ENCODE measurements at regions not wholly inside any gene's neighbourhood (a gene's known extent, or its start where the extent isn't known, plus 50 kb on each side); places are given as distances from the start of the nearest gene placed in this dataset.

- TF ChIP-seq CTCF (IDR thresholded peaks at IDR 0.05) (no peak), ZFX (IDR thresholded peaks at IDR 0.05; ENCODE audit: borderline replicate concordance) (no peak)
These were observed 80.3 kb upstream of the SKAP2 start for GRCh38 chr7:26944501-26945358.

Measured in 22Rv1 (cell line).